Ascending aorta (tissue), 2 donors: ENCODE measurements at regions not wholly inside any gene's neighbourhood (a gene's known extent, or its start where the extent isn't known, plus 50 kb on each side); places are given as distances from the start of the nearest gene placed in this dataset.

ENCODE experiments used
- DNase-seq, 2 donors: peaks; one replicate each; pipeline ENCODE4 v3.0.0-alpha.2; 2019; ENCODE audit warnings: low spot score in 2 of 2
- H3K27ac ChIP-seq, 2 donors: fragments of 200-600 bp; sonication (generic); one replicate each; pipeline ENCODE4 v1.5.1; 2016 to 2017; ENCODE audit warnings: mild to moderate bottlenecking in 1 of 2
- H3K27me3 ChIP-seq: fragments of 200-600 bp; sonication (generic); one replicate; pipeline ENCODE4 v1.5.1; 2017
- H3K36me3 ChIP-seq, 2 donors: fragments of 200-600 bp; sonication (generic); one replicate each; pipeline ENCODE4 v1.5.1; 2016
- H3K4me1 ChIP-seq, 2 donors: fragments of 200-600 bp; sonication (generic); one replicate each; pipeline ENCODE4 v1.5.1; 2016 to 2017; ENCODE audit warnings: mild to moderate bottlenecking in 1 of 2
- H3K4me3 ChIP-seq, 2 donors: fragments of 200-600 bp; sonication (generic); one replicate each; pipeline ENCODE4 v1.5.1; 2016 to 2017; ENCODE audit warnings: mild to moderate bottlenecking in 1 of 2
- H3K9me3 ChIP-seq, 2 donors: fragments of 200-600 bp; sonication (generic); one replicate each; pipeline ENCODE4 v1.5.1; 2016
- intact Hi-C: fragments of 100-400 bp; cut with DNase I; formaldehyde crosslinking; loops from one replicate; pipeline ENCODE4 v1.15.1; 2023
- TF ChIP-seq, protein P1 (sequence below), 3 experiments: fragments of 200-600 bp in 2 of 3; fragments of 450-650 bp in 1 of 3; sonication (generic) in 2 of 3; IDR thresholded peaks; one replicate each; pipeline ENCODE4 v1.5.1; 2016 to 2019; ENCODE audit warnings: antibody characterized with exemption in 3 of 3, mild to moderate bottlenecking in 1 of 3, moderate library complexity in 1 of 3

DNA sequence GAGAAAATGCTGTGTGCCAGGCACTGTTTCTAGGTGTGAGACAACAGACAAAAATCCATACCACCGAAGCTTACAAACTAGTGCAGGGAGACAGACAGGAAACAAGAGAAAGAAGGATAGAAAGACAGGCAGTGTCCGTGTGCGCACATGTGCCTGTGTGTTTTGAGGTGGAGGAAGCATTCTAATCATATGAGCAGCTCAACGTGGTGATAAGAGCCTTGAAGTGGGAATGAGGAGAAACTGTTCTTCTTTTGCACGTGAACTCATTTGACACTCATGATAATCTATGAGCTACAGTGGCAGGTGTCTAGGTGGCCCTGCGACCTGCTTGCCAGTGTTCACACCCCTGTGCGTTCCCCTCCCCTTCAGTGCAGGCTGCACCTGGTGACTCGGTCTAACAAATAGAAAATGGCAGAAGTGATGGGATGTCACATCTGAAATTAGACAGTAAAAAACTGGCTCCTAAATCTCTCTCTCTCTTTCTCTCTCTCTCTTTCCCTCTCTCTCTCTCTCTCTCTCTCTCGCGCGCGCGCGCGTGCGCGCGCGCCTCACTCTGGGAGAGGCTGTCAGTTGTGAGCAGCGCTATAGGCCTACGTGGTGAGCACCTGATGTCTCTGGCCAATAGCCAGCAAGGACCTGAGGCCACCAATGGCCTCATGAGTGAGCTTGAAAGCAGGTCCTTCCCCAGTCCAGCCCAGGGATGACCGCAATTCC lies 74.8 kb downstream of the EN1 start:
- intact Hi-C loops, result no loop called here
- TF ChIP-seq, protein P1, sequence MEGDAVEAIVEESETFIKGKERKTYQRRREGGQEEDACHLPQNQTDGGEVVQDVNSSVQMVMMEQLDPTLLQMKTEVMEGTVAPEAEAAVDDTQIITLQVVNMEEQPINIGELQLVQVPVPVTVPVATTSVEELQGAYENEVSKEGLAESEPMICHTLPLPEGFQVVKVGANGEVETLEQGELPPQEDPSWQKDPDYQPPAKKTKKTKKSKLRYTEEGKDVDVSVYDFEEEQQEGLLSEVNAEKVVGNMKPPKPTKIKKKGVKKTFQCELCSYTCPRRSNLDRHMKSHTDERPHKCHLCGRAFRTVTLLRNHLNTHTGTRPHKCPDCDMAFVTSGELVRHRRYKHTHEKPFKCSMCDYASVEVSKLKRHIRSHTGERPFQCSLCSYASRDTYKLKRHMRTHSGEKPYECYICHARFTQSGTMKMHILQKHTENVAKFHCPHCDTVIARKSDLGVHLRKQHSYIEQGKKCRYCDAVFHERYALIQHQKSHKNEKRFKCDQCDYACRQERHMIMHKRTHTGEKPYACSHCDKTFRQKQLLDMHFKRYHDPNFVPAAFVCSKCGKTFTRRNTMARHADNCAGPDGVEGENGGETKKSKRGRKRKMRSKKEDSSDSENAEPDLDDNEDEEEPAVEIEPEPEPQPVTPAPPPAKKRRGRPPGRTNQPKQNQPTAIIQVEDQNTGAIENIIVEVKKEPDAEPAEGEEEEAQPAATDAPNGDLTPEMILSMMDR (IDR thresholded peaks at IDR 0.05), result no peak

DNA sequence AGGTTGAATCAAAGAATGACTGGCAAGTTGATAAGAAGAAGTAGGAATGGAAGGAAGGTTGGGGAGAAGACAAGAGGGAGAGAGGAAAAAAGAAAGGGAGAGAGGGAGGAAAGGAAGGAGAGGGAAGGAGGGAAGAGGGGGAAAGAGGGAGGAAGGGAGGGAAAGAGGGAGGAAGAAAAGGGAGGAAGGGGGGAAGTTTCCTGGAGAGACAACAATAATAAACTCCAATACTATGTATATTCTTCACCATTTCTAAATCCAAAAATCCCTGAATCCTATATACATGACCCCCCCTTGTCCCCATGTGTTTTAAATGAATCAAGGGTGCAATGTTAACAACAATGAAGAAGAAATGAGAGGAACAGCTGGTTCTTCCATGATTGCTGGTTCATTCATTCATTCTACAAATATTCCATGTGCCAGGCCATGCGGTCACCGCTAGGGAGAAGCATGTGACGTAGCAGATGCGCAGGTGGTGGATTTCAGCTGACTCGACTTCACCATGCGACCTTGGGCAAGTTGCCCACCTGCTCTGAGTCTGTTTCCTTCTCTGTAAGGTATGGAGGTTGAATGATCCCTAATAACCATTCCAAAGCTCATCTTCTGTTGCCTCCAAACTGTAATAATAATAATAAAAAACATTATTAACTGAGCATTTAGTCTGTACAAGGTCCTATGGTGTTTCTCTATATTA lies 77.6 kb downstream of the EN1 start:
- intact Hi-C loops, result no loop called here
- no peaks in the 10 kb centered on the region for H3K9me3 ChIP-seq
- peak in 1 of 2 donors; percentile 16 for DNase-seq
- H3K36me3 ChIP-seq, result no peaks in the 10 kb centered on the region
- no peak overlapping the region for H3K27ac ChIP-seq
- TF ChIP-seq, protein P1 (IDR thresholded peaks at IDR 0.05), result no peak
- no peaks in the 10 kb centered on the region for H3K27me3 ChIP-seq
- H3K4me1 ChIP-seq, result no peaks in the 10 kb centered on the region
- H3K4me3 ChIP-seq, result no peak overlapping the region

More for the DNA sequence above, 74.8 kb downstream of the EN1 start:
- no peaks in the 10 kb centered on the region for H3K9me3 ChIP-seq
- H3K27ac ChIP-seq, result no peak overlapping the region
- DNase-seq, result peak in 1 of 2 donors; percentile 27
- H3K4me3 ChIP-seq, result no peak overlapping the region
- no peaks in the 10 kb centered on the region for H3K36me3 ChIP-seq
- no peaks in the 10 kb centered on the region for H3K27me3 ChIP-seq
- no peaks in the 10 kb centered on the region for H3K4me1 ChIP-seq

DNA sequence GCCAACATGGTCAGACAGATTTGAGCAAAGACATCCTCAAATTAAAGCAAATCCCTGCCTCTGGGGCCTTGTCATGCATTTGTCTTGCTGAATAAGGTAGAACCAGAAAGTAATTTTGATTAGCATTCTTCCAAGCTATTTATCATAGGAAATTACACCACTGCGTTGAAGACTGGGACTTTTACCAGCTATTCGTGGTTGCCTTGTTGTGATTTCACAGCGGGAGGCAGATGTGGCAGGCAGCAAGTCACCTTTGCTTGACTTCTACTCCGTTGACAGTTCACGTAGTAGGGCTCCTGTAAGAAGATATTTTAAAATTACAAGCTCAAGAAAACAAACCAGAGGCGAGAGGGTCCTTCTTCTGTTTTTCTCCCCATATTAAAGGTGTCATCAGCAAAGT lies 80.6 kb downstream of the EN1 start:
- TF ChIP-seq, protein P1 (IDR thresholded peaks at IDR 0.05), result no peak
- H3K36me3 ChIP-seq, result no peaks in the 10 kb centered on the region
- no peaks in the 10 kb centered on the region for H3K27me3 ChIP-seq
- H3K4me3 ChIP-seq, result no peak overlapping the region
- no peak for DNase-seq
- no peaks in the 10 kb centered on the region for H3K4me1 ChIP-seq
- no peaks in the 10 kb centered on the region for H3K9me3 ChIP-seq
- H3K27ac ChIP-seq, result no peak overlapping the region
- intact Hi-C loops, result no loop called here

DNA sequence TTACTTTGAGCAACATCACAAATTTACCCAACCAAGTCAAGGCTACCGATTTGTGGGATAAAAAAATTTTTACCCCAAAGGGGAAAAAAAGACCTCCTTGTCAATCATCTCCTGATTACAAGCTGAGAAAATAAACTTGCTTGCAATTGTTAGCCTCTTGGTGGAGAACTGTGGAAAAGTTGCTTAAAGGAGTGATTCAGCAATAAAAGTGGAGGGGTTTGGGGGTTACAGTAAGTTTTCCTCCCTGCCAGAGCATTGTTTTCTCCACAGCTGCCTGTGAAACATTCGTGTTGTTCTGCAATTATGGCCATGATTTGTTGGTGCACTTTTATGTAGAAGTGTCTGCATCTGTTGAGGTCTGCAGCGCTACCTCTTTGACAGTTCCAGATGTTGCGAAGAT lies 82.6 kb downstream of the EN1 start:
- no peak overlapping the region for H3K27ac ChIP-seq
- no peaks in the 10 kb centered on the region for H3K36me3 ChIP-seq
- DNase-seq, result no peak
- TF ChIP-seq, protein P1 (IDR thresholded peaks at IDR 0.05), result no peak
- no peaks in the 10 kb centered on the region for H3K4me1 ChIP-seq
- no peaks in the 10 kb centered on the region for H3K27me3 ChIP-seq
- no peaks in the 10 kb centered on the region for H3K9me3 ChIP-seq
- no peak overlapping the region for H3K4me3 ChIP-seq
- intact Hi-C loops, result no loop called here

DNA sequence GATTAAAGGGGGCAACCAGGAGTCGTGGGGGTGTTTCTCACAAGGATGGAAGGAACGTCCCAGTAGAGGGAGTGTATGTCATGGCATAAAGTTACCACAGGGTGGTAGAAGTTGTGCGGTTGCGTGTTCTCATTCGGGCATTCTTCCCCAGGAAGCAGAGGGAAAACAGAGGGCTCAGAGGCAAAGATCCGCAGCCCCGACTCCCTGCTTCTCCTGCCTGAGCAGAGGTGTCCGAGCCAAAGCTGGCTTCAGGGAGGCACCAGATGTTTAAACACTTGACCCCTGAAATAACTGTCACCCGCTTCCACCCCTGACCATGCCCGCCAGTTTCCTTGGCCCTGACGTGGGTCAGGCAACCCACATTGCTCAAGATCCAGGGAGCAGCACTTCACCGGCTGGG lies 83.7 kb downstream of the EN1 start:
- intact Hi-C loops, result no loop called here
- Histone ChIP-seq H3K4me1 (no peaks in the 10 kb centered on the region), H3K4me3 (no peak overlapping the region), H3K27me3 (no peaks in the 10 kb centered on the region), H3K36me3 (no peaks in the 10 kb centered on the region), H3K9me3 (no peaks in the 10 kb centered on the region), H3K27ac (no peak overlapping the region)
- no peak for DNase-seq
- TF ChIP-seq, protein P1 (IDR thresholded peaks at IDR 0.05), result no peak
